ENCODE measurements at regions not wholly inside any gene's neighbourhood (a gene's known extent, or its start where the extent isn't known, plus 50 kb on each side); places are given as distances from the start of the nearest gene placed in this dataset.
A peak's percentile ranks its signal among the peaks of the same experiment; 100 is the strongest.

DNA sequence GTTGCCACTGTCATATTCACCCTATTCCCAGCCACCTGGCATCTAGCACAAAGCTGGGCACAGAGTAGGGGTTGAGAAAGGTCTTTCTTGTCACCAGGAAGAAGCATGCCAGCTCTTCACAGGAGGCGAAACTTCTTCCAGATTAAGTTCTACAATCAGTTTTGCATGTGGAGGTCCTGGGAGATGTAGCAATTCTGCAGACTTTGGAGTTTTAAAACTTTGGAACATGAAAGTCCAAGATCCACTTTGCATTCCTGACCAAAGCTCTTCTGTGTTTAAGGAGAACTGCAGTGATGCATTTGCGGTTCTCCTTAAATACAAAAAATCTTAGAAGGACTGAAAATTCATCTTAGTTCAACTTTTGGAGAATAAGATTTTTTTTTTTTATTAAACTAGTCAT is 258.5 kb upstream of the USP24 start:
- DNase-seq = no peak
- Mint-ChIP-seq H3K36me3 (ENCODE audit: insufficient read depth) (no peaks in the 10 kb centered on the region), H3K27me3 (ENCODE audit: low read depth) (peaks cover 27% of the 10 kb centered on the region), H3K9me3 (no peaks in the 10 kb centered on the region), H3K4me1 (ENCODE audit: low read depth) (no peaks in the 10 kb centered on the region), H3K4me3 (no peak overlapping the region)
- no peak for ATAC-seq

DNA sequence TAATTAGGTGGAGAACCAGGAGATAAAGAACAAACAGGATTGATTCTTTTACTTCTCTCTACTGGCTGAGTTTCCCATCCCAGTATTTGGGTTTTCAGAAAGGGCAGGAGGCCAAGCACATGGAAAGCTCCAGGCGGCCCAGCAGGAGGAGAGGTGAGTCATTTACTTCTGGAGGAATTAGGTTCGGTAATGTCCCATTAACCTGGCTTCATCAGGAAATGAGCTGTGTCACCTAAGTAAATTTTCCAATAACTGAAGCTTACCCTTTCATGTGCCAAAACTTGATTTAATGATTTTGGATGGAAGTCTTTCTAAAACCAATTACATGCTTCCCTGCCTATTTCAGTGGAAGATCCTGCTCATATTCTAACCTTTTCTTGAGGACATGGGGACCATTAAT is 257.6 kb upstream of the USP24 start:
- DNase-seq = no peak
- Mint-ChIP-seq H3K36me3 (ENCODE audit: insufficient read depth) (no peaks in the 10 kb centered on the region), H3K9me3 (no peaks in the 10 kb centered on the region), H3K27me3 (ENCODE audit: low read depth) (peaks cover 25% of the 10 kb centered on the region), H3K4me3 (no peak overlapping the region), H3K4me1 (ENCODE audit: low read depth) (no peaks in the 10 kb centered on the region)
- no peak for ATAC-seq

DNA sequence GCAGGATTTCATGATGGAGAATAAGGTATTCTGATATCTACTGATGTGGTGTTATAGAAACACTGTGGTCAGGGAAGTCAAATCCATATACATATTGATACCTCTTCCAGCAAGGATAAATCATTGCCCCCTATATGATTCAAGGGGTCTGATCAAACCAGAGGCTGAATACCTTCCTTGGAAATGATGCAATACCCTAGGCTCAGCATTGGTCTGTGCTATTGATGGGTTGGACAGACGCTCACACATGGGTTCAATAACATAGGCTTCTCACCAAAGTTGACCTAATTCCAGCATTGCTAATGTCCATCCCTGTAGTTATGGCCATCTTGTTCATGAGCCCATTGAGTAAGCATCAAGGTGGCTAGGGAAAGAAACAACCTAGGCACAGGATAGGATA is 257.0 kb upstream of the USP24 start:
- ATAC-seq = no peak
- Mint-ChIP-seq H3K4me1 (ENCODE audit: low read depth) (no peaks in the 10 kb centered on the region), H3K4me3 (no peak overlapping the region), H3K36me3 (ENCODE audit: insufficient read depth) (no peaks in the 10 kb centered on the region), H3K27me3 (ENCODE audit: low read depth) (peaks cover 22% of the 10 kb centered on the region), H3K9me3 (no peaks in the 10 kb centered on the region)
- no peak for DNase-seq

DNA sequence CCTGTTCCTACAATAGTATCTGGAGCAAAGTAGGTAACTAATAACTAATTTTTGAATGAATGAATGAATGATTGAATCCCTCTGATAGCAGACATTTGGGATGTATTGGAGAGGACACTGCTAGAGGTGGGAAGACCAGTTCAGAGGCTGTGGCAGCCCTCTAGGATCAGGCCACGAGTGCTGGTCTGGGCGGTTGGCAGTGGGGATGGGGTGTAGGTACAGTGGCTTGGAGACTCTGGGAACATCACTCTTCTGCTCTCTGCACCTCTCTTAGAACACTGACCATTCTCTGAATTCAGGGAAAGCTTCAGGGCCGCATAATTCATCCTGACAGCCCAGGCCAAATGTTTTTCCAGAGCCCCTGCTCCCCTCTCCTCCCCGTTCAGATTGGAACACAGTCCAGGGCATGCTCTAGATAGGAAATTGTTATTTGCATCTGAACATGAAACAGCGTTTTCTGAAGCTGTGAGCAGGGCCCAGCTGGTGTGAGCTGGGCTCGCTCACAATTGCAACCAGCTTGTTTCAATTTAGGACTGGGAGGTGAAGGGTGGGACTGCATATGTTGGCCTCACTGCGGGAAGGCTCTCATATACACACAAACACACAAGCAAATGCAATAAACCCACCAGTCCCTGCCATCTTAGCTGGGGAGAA is 253.1 kb upstream of the USP24 start:
- H3K36me3 Mint-ChIP-seq (ENCODE audit: insufficient read depth) = no peaks in the 10 kb centered on the region
- no peaks in the 10 kb centered on the region for H3K9me3 Mint-ChIP-seq
- DNase-seq (no peak), ATAC-seq (no peak)
- H3K27me3 Mint-ChIP-seq (ENCODE audit: low read depth) = peaks cover 6% of the 10 kb centered on the region
- H3K4me1 Mint-ChIP-seq (ENCODE audit: low read depth) = no peaks in the 10 kb centered on the region
- H3K4me3 Mint-ChIP-seq = no peak overlapping the region

DNA sequence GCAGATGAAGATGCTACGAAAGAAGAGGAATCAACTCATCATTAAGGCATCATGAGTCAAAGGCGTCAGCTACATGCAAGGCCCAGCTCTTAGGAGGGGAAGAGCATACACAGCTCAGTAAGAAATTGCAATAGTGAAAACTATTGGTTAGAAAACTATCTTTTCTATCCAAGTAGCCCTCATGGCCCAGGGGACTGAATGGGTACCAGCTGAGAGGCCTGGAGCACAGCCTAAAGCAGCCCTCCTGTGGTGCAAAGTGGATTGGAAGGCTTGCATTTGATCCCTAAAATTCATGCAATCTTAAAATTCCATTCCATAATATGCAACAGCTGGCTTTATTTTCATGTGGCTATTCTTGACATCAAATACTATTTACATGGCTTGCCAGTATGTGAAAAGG is 251.8 kb upstream of the USP24 start:
- no peak for ATAC-seq
- H3K4me1 Mint-ChIP-seq (ENCODE audit: low read depth) = no peaks in the 10 kb centered on the region
- peaks cover 3% of the 10 kb centered on the region for H3K27me3 Mint-ChIP-seq (ENCODE audit: low read depth)
- DNase-seq = no peak
- H3K4me3 Mint-ChIP-seq = no peak overlapping the region
- no peaks in the 10 kb centered on the region for H3K9me3 Mint-ChIP-seq
- no peaks in the 10 kb centered on the region for H3K36me3 Mint-ChIP-seq (ENCODE audit: insufficient read depth)

DNA sequence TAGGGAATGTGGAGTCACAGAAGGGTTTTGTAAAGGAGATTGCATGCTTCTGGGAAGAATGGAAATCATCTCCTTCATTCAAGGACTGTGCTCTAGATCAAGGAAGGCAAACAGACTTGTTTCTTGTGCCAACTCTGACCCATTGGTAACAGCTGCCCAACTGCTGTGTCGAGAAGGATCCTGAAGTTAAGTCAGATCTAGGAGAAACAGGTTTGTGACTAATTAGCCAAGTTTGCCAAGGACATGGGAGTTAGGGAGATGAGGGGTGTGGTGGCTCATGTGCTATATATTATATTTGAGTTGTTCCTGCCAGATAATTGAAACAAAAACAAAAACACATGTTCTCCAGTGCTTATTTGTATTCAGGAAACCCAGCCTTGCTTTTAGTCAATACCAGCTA is 251.2 kb upstream of the USP24 start:
- Mint-ChIP-seq H3K36me3 (ENCODE audit: insufficient read depth) (no peaks in the 10 kb centered on the region), H3K4me3 (no peak overlapping the region), H3K4me1 (ENCODE audit: low read depth) (no peaks in the 10 kb centered on the region), H3K9me3 (no peaks in the 10 kb centered on the region), H3K27me3 (ENCODE audit: low read depth) (peaks cover 3% of the 10 kb centered on the region)
- ATAC-seq = no peak
- no peak for DNase-seq

- Mint-ChIP-seq H3K27me3 (ENCODE audit: low read depth) (no peaks in the 10 kb centered on the region), H3K9me3 (no peaks in the 10 kb centered on the region), H3K36me3 (ENCODE audit: insufficient read depth) (no peaks in the 10 kb centered on the region), H3K4me1 (ENCODE audit: low read depth) (no peaks in the 10 kb centered on the region), H3K4me3 (no peak overlapping the region)
- DNase-seq (no peak), ATAC-seq (no peak)
Measured at GRCh38 chr1:55464550-55464949, 249.4 kb upstream of the USP24 start.

DNA sequence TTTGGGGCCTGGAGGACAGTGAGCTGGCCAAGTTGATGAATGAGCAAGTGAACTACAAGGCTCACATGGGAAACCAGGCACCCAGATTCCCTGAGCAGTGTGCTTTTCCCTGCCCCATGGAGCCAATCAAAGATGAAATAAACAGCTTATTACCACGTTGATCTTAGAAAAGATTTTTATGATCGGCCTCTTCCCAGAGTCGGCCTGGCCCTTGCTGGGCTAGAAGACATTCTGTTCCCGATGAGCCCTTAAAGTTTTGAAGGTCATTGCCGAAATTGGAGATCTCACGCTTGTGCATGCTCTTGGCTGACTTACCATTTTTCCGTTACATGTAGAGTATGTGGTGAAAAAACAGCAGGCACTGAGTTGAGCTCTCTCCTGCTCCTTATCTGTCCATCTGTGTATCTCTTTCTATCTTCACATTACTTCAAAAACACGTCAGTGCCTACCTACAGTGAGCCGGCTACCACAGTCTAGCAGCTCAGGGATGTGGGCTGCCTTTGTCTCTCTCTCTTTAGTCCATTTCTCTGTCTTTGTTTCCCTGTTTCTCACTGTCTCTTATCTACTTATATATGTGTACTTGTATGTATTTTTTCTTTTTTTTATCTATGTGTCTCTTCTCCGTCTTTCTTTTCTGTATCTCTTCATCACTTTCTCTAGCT is 248.8 kb upstream of the USP24 start:
- no peaks in the 10 kb centered on the region for H3K4me1 Mint-ChIP-seq (ENCODE audit: low read depth)
- H3K4me3 Mint-ChIP-seq = no peak overlapping the region
- H3K36me3 Mint-ChIP-seq (ENCODE audit: insufficient read depth) = no peaks in the 10 kb centered on the region
- H3K9me3 Mint-ChIP-seq = no peaks in the 10 kb centered on the region
- H3K27me3 Mint-ChIP-seq (ENCODE audit: low read depth) = no peaks in the 10 kb centered on the region
- ATAC-seq = peak in 1 of 2 donors; percentile 23
- DNase-seq = no peak

GRCh38 chr1:55457874-55458273 is 242.7 kb upstream of the USP24 start:
- no peaks in the 10 kb centered on the region for H3K36me3 Mint-ChIP-seq (ENCODE audit: insufficient read depth)
- H3K4me3 Mint-ChIP-seq = no peak overlapping the region
- ATAC-seq = no peak
- no peak for DNase-seq
- peaks cover 1% of the 10 kb centered on the region for H3K27me3 Mint-ChIP-seq (ENCODE audit: low read depth)
- no peaks in the 10 kb centered on the region for H3K4me1 Mint-ChIP-seq (ENCODE audit: low read depth)
- H3K9me3 Mint-ChIP-seq = peaks cover 11% of the 10 kb centered on the region

- peaks cover 1% of the 10 kb centered on the region for H3K27me3 Mint-ChIP-seq (ENCODE audit: low read depth)
- H3K4me1 Mint-ChIP-seq (ENCODE audit: low read depth) = no peaks in the 10 kb centered on the region
Measured at GRCh38 chr1:55456971-55457370, 241.8 kb upstream of the USP24 start.

GRCh38 chr1:55448261-55448660 is 233.1 kb upstream of the USP24 start:
- ATAC-seq = no peak
- H3K4me3 Mint-ChIP-seq = no peak overlapping the region
- H3K27me3 Mint-ChIP-seq (ENCODE audit: low read depth) = peaks cover 11% of the 10 kb centered on the region
- H3K9me3 Mint-ChIP-seq = no peaks in the 10 kb centered on the region
- H3K36me3 Mint-ChIP-seq (ENCODE audit: insufficient read depth) = no peaks in the 10 kb centered on the region
- H3K4me1 Mint-ChIP-seq (ENCODE audit: low read depth) = no peaks in the 10 kb centered on the region
- no peak for DNase-seq

More at GRCh38 chr1:55456971-55457370, 241.8 kb upstream of the USP24 start:
- peaks cover 11% of the 10 kb centered on the region for H3K9me3 Mint-ChIP-seq
- ATAC-seq = no peak
- no peak overlapping the region for H3K4me3 Mint-ChIP-seq
- DNase-seq = no peak
- H3K36me3 Mint-ChIP-seq (ENCODE audit: insufficient read depth) = no peaks in the 10 kb centered on the region

DNA sequence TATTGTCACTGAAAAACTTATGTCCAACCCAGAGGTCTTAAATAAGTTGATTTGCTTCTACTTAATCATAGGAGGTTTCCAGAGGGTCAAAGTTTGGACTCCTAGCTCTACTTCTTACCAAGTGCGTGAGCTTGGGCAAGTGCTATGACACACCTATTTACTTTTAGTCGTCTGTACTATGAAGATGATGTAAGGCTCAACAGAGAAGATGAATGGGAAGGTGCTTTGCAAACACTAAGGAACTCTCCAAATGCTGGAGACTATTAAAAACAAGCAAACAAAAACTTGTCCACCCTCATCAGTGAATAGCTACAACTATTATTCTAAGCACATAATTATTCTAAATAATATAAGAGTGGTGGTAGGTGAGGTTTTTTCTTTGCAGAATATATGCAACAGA is 232.3 kb upstream of the USP24 start:
- Mint-ChIP-seq H3K27me3 (ENCODE audit: low read depth) (peaks cover 9% of the 10 kb centered on the region), H3K36me3 (ENCODE audit: insufficient read depth) (no peaks in the 10 kb centered on the region), H3K9me3 (no peaks in the 10 kb centered on the region), H3K4me3 (no peak overlapping the region), H3K4me1 (ENCODE audit: low read depth) (no peaks in the 10 kb centered on the region)
- ATAC-seq = no peak
- DNase-seq = no peak

DNA sequence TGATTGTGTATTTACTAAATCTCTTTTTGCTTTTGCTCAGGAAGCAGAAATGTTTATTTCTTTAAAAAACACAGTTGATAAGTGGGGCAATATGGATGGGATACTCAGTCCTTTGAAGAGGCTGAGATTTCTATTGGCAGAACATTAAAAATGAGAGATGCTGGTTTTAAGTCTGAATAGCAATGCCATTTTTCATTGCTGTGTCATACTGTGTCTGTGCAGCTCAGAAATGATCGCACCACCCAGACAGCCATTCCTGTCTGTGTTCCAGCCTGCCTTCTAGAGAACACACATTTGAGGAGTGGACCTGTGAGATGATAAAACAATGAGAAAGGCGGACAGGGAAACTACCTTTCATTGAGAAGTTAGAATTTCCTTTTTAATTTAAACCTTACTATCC is 231.2 kb upstream of the USP24 start:
- DNase-seq = no peak
- no peaks in the 10 kb centered on the region for H3K36me3 Mint-ChIP-seq (ENCODE audit: insufficient read depth)
- ATAC-seq = no peak
- H3K9me3 Mint-ChIP-seq = no peaks in the 10 kb centered on the region
- H3K27me3 Mint-ChIP-seq (ENCODE audit: low read depth) = peaks cover 9% of the 10 kb centered on the region
- no peak overlapping the region for H3K4me3 Mint-ChIP-seq
- H3K4me1 Mint-ChIP-seq (ENCODE audit: low read depth) = no peaks in the 10 kb centered on the region

GRCh38 chr1:55445416-55445815 is 230.3 kb upstream of the USP24 start:
- no peak for DNase-seq
- Mint-ChIP-seq H3K4me1 (ENCODE audit: low read depth) (no peaks in the 10 kb centered on the region), H3K27me3 (ENCODE audit: low read depth) (peaks cover 9% of the 10 kb centered on the region), H3K36me3 (ENCODE audit: insufficient read depth) (no peaks in the 10 kb centered on the region), H3K9me3 (no peaks in the 10 kb centered on the region), H3K4me3 (no peak overlapping the region)
- ATAC-seq = peak; percentile 76 to 77

- Mint-ChIP-seq H3K9me3 (no peaks in the 10 kb centered on the region), H3K4me3 (no peak overlapping the region)
- DNase-seq = no peak
Measured at GRCh38 chr1:55444667-55445066, 229.5 kb upstream of the USP24 start.

More at GRCh38 chr1:55444667-55445066, 229.5 kb upstream of the USP24 start:
- Mint-ChIP-seq H3K4me1 (ENCODE audit: low read depth) (no peaks in the 10 kb centered on the region), H3K36me3 (ENCODE audit: insufficient read depth) (no peaks in the 10 kb centered on the region), H3K27me3 (ENCODE audit: low read depth) (peaks cover 7% of the 10 kb centered on the region)
- no peak for ATAC-seq
